Activated CD4-positive, alpha-beta T cell treated with anti-CD3 and anti-CD28 coated beads, Interleukin-2, amount 50 U/mL, for 1 hour (primary cell): ENCODE measurements at regions not wholly inside any gene's neighbourhood (a gene's known extent, or its start where the extent isn't known, plus 50 kb on each side); places are given as distances from the start of the nearest gene placed in this dataset.

ENCODE experiments used
- DNase-seq: peaks from one replicate; pipeline ENCODE4 v3.0.0-alpha.2; 2020

- no peak for DNase-seq
These were observed 300.7 kb downstream of the ZNF536 start for GRCh38 chr19:30672926-30673325.

DNA sequence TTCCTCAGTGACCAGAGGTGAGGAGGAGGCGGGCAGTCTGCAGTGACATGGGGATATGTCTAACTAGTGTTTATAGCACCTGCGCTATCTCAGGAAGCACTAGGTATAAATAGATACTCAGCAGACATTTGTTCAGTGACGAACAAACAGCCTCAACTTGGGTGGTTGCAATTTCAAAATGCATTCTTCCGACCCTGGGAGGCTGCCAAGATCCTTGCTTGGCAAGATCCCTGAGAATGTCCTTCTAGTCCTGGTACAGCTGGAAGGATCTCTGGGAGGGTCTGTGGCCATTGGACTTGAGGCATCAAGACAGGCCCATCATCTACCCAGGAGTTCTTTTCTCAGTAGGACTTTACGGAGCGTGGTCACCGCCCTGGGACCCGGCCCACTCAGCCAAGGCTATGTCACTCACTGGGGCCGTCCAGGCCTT lies 299.5 kb downstream of the ZNF536 start:
- DNase-seq: no peak

GRCh38 chr19:30671367-30671619 lies 299.1 kb downstream of the ZNF536 start:
- no peak for DNase-seq

DNA sequence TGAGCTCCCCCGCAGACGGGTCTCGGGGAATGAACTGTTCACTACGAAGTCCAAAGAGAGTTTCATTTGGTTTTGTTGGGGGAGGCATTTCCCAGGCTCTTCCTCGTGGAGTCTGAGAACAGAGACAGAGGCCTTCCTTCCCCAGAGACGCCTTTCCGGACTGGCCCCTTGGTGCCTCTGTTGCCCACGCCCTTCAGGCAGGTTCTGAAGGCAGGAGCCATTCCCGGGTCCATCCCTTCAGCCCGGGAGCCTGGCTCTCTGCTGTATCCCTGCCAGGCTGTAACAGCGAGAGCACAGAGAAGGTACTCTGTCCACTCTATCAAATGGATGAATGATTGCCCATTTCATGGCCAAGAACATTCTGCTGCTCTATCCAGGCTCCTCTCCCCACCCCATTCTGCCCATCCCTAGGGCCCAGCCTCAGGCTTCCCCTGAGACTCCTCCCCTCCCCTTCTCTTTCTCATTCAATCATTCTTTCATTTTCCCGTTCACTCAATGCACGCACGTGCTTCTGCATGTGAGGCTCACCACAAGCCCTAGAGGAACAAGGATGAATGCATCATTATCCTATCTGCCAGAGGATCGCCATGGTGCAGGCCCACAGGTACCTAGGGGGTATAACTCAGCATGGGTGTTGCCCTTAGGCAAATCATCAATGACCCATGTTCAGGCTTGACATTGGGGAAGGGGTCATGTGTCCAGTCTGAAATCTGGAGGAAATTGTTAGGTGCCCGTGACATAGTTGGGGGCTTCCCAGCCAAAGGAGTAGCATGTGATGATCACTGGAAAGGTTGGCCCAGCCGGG lies 298.6 kb downstream of the ZNF536 start:
- DNase-seq: no peak

DNA sequence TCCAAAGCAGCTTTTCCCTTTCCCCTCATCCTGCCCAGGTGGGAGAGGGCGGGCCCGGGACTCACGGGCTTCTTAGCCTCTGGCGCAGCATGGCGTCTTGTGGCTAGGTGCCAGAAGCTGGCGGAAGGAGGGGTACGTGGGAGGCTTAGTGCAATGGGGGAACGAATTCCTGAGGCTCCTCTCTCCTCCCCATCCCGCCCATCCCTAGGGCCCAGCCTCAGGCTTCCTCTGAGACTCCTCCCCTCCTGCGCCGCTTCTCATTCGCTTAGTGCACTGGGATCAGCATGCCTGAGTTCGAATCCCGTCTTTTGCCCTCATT lies 297.8 kb downstream of the ZNF536 start:
- no peak for DNase-seq

GRCh38 chr19:30669329-30670010 lies 297.3 kb downstream of the ZNF536 start:
- DNase-seq: peak; percentile 41

GRCh38 chr19:30668521-30669155 lies 296.5 kb downstream of the ZNF536 start:
- no peak for DNase-seq

DNA sequence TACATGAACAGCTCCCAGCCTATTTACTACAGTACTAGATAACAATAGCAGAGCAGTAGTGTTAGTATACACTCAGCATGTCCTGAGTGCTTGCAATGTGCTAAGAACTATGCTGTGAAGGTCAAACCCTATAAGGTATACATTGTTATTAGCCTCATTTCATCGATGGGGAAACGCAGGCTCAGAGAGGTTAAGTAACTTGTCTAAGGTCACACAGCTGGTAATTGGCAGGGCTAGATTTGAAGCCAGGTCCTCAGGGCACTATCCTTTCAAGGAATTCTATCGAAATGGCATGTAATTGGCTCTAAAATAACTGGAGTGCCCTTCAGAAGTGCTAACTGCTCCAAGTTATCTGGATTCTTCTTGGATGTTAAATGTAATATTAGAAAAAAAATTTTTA lies 295.6 kb downstream of the ZNF536 start:
- DNase-seq: no peak

DNA sequence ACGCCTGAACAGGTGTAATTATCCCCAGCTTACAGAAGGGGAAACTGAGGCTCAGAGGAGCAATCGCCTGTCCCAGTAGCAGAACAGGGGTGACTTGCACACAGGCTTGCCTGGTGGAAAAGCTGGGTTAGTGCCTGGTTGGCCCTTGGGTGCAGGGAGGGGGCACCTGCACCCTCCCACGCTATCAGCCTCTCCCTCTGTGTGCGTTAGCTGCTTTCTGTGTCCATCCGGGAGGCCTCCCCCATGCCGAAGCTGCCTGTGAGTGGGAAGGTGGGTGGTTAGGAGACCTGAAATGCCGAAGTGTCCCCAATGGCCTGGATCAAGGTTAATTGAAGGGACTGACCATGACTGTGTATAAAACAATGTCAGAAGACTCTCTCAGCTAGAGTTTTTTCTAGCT lies 295.0 kb downstream of the ZNF536 start:
- DNase-seq: no peak

DNA sequence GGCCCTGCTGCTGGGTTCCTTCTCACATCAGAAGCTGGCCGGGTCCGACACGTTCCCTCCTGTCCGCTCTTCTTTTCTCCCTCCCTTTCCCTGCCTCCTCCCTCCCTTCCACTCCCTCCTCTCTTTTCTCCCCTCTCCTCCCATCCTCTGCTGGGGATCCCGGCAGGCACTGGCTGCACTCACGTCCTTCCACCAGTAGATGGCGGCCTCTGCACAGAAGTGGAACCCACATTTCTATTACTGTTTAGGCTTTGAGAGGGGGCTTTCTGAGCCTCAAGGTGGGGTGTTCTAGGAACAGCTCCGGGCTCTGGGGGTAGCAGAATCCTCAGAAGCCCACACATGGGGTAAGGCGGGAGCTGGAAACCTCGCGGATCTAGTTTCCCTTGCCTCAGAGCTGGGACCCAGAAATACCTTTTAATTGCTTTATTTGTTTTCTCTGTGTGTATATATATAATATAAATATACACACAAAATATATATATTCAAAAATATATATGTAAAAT lies 294.2 kb downstream of the ZNF536 start:
- DNase-seq: peak; percentile 26

GRCh38 chr19:30665449-30665848 lies 293.3 kb downstream of the ZNF536 start:
- DNase-seq: no peak

DNA sequence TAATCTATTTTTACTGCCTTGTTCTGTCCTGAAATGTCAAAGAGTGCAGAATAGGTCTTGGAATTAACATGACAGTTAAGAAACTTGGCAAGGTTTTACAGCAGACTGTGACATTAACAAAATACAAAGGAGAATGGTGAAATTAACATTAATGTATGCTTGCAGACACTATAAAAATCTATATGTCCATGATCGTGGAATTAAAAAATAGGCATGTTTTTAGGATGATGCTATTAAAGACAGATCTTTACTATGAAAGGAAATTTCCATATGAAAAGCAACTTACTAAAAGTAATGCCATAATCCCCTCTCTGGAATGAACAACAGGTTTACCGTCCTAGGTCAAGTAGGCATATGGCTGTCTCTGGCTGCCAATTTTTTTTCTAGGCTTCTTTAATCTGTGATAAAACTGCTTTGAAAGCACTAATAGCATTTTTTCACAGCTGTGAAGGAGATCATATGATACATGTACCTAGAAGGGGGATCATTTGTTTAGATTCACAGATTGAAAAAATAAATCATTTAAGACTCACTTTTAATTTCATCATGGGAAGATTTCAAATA lies 291.5 kb downstream of the ZNF536 start:
- DNase-seq: no peak

GRCh38 chr19:30662211-30662861 lies 290.2 kb downstream of the ZNF536 start:
- no peak for DNase-seq

- no peak for DNase-seq
These were observed 287.5 kb downstream of the ZNF536 start for GRCh38 chr19:30659638-30660037.

- DNase-seq: no peak
These were observed 284.4 kb downstream of the ZNF536 start for GRCh38 chr19:30656520-30657100.

GRCh38 chr19:30653646-30654386 lies 281.6 kb downstream of the ZNF536 start:
- no peak for DNase-seq

DNA sequence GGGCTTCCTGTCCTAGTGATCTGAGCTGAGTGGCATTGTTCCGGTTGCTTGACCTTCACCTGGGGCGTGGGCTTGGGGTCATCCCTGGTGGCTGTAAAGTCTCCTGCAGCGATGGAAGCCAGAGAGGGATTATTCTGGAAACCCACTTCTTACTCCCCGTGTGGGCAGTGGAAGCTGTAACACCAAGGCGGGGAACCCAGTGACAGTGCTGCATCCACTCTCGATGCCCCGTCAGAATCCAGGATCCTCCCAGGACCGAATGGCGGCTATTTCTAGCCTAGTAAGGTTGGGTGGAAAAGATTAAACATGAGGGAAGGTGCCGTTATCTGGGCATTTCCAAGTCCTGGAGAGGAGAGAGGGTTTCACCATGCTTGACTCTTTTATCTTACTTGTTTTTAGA lies 280.6 kb downstream of the ZNF536 start:
- no peak for DNase-seq

DNA sequence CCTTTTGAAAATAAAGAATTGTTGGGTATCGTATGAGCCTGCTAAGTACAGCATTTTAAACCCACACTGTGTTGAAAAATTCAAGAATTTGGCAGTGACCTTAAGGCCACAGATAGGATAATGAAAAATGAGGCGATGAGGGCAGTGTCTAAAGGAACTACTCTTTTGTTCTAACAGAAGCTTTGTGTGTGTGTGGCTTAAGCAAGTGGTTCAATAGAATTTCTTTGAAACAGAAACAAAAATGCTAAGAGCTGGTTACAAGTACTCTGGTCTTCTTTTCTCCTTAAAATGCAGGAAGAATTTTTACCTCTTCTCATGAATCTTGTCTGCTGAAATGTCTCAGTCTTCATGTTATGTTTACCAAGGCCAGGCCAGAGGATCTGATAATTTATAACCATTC lies 279.5 kb downstream of the ZNF536 start:
- DNase-seq: no peak

DNA sequence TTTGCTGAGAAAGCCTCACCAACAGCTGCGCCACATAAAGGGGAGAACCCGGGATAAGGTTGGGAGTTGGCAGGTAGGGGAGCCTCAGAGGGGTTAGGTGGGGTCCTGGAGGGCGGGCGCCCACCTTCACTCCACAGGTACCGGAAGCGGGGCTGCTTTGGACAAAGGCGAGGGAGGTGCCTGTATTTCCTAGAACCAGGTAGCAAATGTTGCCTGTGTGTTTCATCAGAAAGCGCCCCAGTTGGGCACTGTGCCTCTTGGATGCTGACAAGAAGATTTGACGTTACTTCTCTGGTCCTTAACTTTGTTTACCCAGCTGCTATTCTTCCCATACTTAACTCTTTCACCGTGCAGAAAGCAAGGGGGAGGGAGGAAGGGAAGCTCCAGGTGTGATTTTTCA lies 278.9 kb downstream of the ZNF536 start:
- DNase-seq: no peak

DNA sequence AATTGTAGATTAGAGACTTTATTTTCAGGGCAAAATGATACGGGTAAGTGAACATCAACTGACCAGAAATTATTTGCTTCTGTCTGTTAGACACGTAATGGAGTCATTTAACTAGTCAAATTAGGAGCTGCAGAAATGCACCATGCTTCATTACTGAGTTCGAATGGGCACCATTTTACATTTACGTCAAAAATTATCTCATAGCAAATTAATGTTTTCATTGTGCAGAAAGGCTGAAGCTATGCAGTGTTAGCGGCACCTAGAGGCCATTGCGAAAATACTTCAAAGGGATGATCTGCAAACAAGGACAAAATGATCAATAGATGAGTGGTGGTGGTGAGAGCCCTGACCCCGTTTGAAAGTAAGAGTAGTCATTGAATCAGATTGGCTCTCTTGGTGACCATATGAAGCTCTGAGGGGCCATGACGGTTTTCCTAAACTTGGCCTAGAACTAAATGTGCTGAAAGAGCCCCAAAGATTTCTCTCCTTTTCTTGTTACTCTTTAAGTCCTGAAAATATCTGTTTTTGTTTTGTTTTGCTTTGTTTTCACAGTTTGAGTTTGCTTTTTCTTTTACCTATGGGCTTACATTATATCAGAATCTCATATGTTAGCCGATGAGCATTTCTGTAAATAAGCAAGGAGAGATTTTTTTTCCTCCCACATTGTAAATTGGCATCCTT lies 277.9 kb downstream of the ZNF536 start:
- DNase-seq: no peak
